Body of pancreas (tissue), 4 donors: ENCODE measurements at regions not wholly inside any gene's neighbourhood (a gene's known extent, or its start where the extent isn't known, plus 50 kb on each side); places are given as distances from the start of the nearest gene placed in this dataset.

ENCODE experiments used
- ATAC-seq: fragments of 150-250 bp; one replicate; pipeline ENCODE4 v1.9.1; 2016
- DNase-seq, 4 donors: peaks; one replicate each; pipeline ENCODE4 v3.0.0-alpha.2; 2019
- H3K27ac ChIP-seq, 4 donors: fragments of 200-600 bp; sonication (generic); 1 replicate in 3 of 4; 2 replicates in 1 of 4; pipeline versions ENCODE4 v1.5.1 to v1.6.1; 2016 to 2019; ENCODE audit warnings: mild to moderate bottlenecking in 1 of 4, mixed read lengths in 1 of 4, moderate library complexity in 1 of 4
- H3K27me3 ChIP-seq, 2 donors: fragments of 200-600 bp; sonication (generic); one replicate each; pipeline ENCODE4 v1.6.0; 2016; ENCODE audit warnings: mild to moderate bottlenecking in 1 of 2
- H3K36me3 ChIP-seq, 2 donors: fragments of 200-600 bp; sonication (generic); replicated peaks in 1 of 2; 2 replicates each; pipeline ENCODE4 v1.5.1; 2016; ENCODE audit warnings: low read depth in 2 of 2; ENCODE audit not compliant: insufficient read depth in 1 of 2
- H3K4me1 ChIP-seq: fragments of 200-600 bp; sonication (generic); one replicate; pipeline ENCODE4 v1.6.0; 2016
- H3K4me3 ChIP-seq, 2 donors: fragments of 200-600 bp; sonication (generic); 1 replicate in 1 of 2; 2 replicates in 1 of 2; pipeline ENCODE4 v1.5.1; 2016 to 2019
- H3K9me3 ChIP-seq, 3 donors: fragments of 200-600 bp; sonication (generic); 1 replicate in 2 of 3; 2 replicates in 1 of 3; pipeline ENCODE4 v1.5.1; 2016
- POLR2A ChIP-seq, 3 donors: fragments of 450-650 bp; IDR thresholded peaks; one replicate each; pipeline ENCODE4 v1.6.1; 2016; ENCODE audit warnings: antibody characterized with exemption in 3 of 3, mild to moderate bottlenecking in 2 of 3
- WGBS, 2 donors: methylation state at CpG; one replicate each; pipeline ENCODE4 v1.1.5; 2017; 5-methylcytosine and 5-hydroxymethylcytosine counted together
- intact Hi-C: fragments of 100-400 bp; cut with DNase I; formaldehyde crosslinking; loops from one replicate; pipeline ENCODE4 v1.15.1; 2023
- TF ChIP-seq, protein P1 (sequence below), 7 experiments: fragments of 450-650 bp in 4 of 7; fragments of 200-600 bp in 3 of 7; sonication (generic) in 3 of 7; IDR thresholded peaks; one replicate each; pipeline ENCODE4 v1.5.1; 2016 to 2019; ENCODE audit warnings: antibody characterized with exemption in 7 of 7

DNA sequence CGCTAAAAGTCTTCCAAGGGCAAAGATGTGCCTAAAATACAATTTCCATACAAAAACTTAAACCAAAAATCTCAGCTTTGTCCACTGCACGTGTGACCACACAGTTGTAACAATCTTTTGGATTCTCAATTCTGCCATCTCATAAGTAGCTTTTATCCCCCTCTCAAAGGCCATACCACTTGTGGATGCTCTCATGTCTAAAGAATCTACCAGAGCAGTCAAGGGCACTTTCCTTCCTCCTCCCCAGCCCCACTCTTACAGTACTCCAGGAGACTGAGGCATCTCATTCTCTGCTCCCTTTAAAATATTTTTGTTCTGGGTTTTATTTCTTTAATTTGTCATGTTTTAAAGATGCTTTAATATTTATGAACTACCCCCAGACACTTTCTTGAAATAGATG lies 102.3 kb upstream of the PFN2 start:
- intact Hi-C loops: no loop called here
- Histone ChIP-seq H3K4me3 (no peak overlapping the region), H3K36me3 (no peaks in the 10 kb centered on the region), H3K9me3 (peaks cover 0 to 6% (median 0%) of the 10 kb centered on the region in 3 donors), H3K27me3 (no peaks in the 10 kb centered on the region), H3K27ac (no peak overlapping the region), H3K4me1 (no peaks in the 10 kb centered on the region)
- DNase-seq: no peak
- TF ChIP-seq POLR2A (IDR thresholded peaks at IDR 0.05): no peak
- TF ChIP-seq, protein P1, sequence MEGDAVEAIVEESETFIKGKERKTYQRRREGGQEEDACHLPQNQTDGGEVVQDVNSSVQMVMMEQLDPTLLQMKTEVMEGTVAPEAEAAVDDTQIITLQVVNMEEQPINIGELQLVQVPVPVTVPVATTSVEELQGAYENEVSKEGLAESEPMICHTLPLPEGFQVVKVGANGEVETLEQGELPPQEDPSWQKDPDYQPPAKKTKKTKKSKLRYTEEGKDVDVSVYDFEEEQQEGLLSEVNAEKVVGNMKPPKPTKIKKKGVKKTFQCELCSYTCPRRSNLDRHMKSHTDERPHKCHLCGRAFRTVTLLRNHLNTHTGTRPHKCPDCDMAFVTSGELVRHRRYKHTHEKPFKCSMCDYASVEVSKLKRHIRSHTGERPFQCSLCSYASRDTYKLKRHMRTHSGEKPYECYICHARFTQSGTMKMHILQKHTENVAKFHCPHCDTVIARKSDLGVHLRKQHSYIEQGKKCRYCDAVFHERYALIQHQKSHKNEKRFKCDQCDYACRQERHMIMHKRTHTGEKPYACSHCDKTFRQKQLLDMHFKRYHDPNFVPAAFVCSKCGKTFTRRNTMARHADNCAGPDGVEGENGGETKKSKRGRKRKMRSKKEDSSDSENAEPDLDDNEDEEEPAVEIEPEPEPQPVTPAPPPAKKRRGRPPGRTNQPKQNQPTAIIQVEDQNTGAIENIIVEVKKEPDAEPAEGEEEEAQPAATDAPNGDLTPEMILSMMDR (IDR thresholded peaks at IDR 0.05): no peak
- ATAC-seq: no peak
- WGBS, 2 donors: 75 to 77% methylated on average over 2 of the region's 2 CpGs

DNA sequence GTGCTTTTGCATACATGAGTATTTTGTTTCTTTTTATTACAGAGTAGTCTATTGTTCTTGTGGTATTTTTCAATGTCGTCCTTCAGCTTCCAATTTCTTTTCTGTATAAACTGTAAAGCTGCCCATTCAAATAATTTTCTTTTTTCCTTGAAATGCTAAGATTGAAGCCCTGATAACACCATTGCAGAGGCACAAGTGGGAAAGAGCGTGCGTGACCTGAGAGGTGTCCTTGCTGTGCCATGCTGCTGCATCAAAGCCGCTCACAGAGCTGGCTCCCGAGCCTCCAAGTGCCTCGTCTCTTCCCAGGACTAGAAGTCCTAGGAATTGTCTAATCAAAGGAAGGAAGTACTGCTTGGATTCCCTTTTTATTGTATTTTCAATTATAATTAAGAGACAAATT lies 101.9 kb upstream of the PFN2 start:
- Histone ChIP-seq H3K27ac (no peak overlapping the region), H3K4me1 (no peaks in the 10 kb centered on the region), H3K4me3 (no peak overlapping the region), H3K9me3 (peaks cover 0 to 6% (median 0%) of the 10 kb centered on the region in 3 donors), H3K27me3 (no peaks in the 10 kb centered on the region), H3K36me3 (no peaks in the 10 kb centered on the region)
- 79 to 88% methylated on average over 6 of the region's 6 CpGs for WGBS, 2 donors
- no peak for ATAC-seq
- TF ChIP-seq, protein P1 (IDR thresholded peaks at IDR 0.05): no peak
- no peak for TF ChIP-seq POLR2A (IDR thresholded peaks at IDR 0.05)
- intact Hi-C loops: no loop called here
- no peak for DNase-seq

DNA sequence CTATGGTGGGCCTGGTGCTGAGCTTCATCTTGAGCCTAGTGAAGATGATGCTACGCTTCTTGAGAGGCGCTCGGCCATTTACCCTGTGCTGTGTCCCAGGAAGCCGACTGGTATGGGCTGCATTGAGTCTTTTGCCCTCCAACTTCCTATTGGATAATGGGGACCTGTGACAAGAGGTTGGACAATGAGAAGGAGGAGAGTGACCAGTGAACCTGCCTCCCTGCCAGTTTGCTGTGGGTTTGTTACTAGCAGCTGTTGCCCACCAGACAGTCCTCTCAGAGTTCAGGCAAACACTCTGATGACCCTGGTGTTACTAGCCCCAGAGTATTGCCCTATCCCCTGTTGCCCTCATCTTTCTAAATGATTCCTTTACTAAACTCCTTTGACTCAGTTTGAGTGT lies 99.6 kb upstream of the PFN2 start:
- H3K4me1 ChIP-seq: no peaks in the 10 kb centered on the region
- no peak overlapping the region for H3K27ac ChIP-seq
- H3K9me3 ChIP-seq: no peaks in the 10 kb centered on the region
- WGBS, 2 donors: 96 to 100% methylated on average over 3 to 4 of the region's 4 CpGs
- H3K4me3 ChIP-seq: no peak overlapping the region
- ATAC-seq (no peak), DNase-seq (no peak)
- TF ChIP-seq POLR2A (IDR thresholded peaks at IDR 0.05): no peak
- H3K27me3 ChIP-seq: no peaks in the 10 kb centered on the region
- H3K36me3 ChIP-seq: no peaks in the 10 kb centered on the region
- intact Hi-C loops: no loop called here

DNA sequence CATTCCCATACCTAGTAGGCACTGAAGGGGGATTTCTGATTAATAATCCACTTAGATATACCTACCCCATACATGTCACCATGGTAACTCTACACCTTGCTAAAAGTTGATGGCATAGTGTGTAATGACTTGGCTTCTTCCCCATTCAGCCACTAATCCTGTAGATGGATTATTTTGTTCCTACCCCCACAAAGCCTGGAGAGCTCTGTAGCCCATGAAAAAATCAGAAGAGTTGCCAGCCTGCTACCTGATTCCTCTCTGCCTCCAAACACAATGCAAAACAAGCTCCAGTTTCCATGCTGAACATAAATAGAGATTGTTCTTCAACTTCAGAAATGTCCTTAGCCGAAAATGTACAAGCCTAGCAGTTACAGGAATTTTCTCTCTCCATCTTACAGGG lies 98.9 kb upstream of the PFN2 start:
- DNase-seq (no peak), ATAC-seq (no peak)
- Histone ChIP-seq H3K36me3 (no peaks in the 10 kb centered on the region), H3K9me3 (no peaks in the 10 kb centered on the region), H3K4me3 (no peak overlapping the region), H3K27me3 (no peaks in the 10 kb centered on the region), H3K27ac (no peak overlapping the region), H3K4me1 (no peaks in the 10 kb centered on the region)
- intact Hi-C loops: no loop called here
- 78 to 100% methylated on average over 1 of the region's 1 CpG for WGBS, 2 donors
- no peak for TF ChIP-seq POLR2A (IDR thresholded peaks at IDR 0.05)
- TF ChIP-seq, protein P1 (IDR thresholded peaks at IDR 0.05): no peak

DNA sequence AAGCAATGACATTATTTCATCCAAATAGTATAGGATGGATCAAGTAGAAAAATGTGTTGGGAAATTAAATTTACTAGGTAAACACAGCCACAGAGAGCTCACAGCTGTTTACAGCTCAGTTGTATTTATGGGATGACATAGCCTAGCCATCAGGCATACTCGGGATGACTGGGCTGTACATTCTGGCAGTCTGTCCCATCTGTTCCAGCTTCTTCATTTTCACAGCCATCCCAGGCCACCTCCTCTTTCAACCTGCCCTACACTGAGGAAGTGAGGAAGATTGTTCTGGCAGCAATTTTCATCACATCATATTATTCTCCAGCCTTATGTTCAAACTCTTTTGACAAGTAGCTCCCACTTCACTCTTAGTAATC lies 98.4 kb upstream of the PFN2 start:
- 42 to 44% methylated on average over 1 of the region's 1 CpG for whole genome bisulfite sequencing, 2 donors
- ATAC-seq (no peak), DNase-seq (no peak)
- intact Hi-C loops: no loop called here
- H3K36me3 ChIP-seq: no peaks in the 10 kb centered on the region
- TF ChIP-seq, protein P1 (IDR thresholded peaks at IDR 0.05): no peak
- TF ChIP-seq POLR2A (IDR thresholded peaks at IDR 0.05): no peak
- no peaks in the 10 kb centered on the region for H3K9me3 ChIP-seq
- H3K27ac ChIP-seq: no peak overlapping the region
- H3K27me3 ChIP-seq: no peaks in the 10 kb centered on the region
- H3K4me3 ChIP-seq: no peak overlapping the region
- H3K4me1 ChIP-seq: no peaks in the 10 kb centered on the region
